ENCODE measurements at regions not wholly inside any gene's neighbourhood (a gene's known extent, or its start where the extent isn't known, plus 50 kb on each side); places are given as distances from the start of the nearest gene placed in this dataset.
A peak's percentile ranks its signal among the peaks of the same experiment; 100 is the strongest.
"Not testable (repeated sequence)": the region's sequence is repeated elsewhere in the genome, so short reads cannot be mapped to it uniquely, and the experiment has no call there.

GRCh38 chr3:145673838-145674237 lies 487.1 kb downstream of the PLOD2 start:
- no peak for DNase-seq

GRCh38 chr3:145678401-145678800 lies 482.6 kb downstream of the PLOD2 start:
- DNase-seq: no peak

- no peak for DNase-seq
Measured at GRCh38 chr3:145681181-145681580, 479.8 kb downstream of the PLOD2 start.

- not testable (repeated sequence) for DNase-seq
Measured at GRCh38 chr3:145687978-145688377, 473.0 kb downstream of the PLOD2 start.

GRCh38 chr3:145692751-145693150 lies 468.2 kb downstream of the PLOD2 start:
- DNase-seq: peak; percentile 2

- DNase-seq: no peak
Measured at GRCh38 chr3:145696011-145696410, 465.0 kb downstream of the PLOD2 start.

GRCh38 chr3:145698250-145698649 lies 462.7 kb downstream of the PLOD2 start:
- no peak for DNase-seq

- no peak for DNase-seq
Measured at GRCh38 chr3:145698749-145699148, 462.2 kb downstream of the PLOD2 start.

- no peak for DNase-seq
Measured at GRCh38 chr3:145704020-145704419, 457.0 kb downstream of the PLOD2 start.

GRCh38 chr3:145709779-145710178 lies 451.2 kb downstream of the PLOD2 start:
- DNase-seq: not testable (repeated sequence)

GRCh38 chr3:145716519-145716918 lies 444.5 kb downstream of the PLOD2 start:
- no peak for DNase-seq

- DNase-seq: no peak
Measured at GRCh38 chr3:145719114-145719513, 441.9 kb downstream of the PLOD2 start.

GRCh38 chr3:145721273-145721805 lies 439.6 kb downstream of the PLOD2 start:
- no peak for DNase-seq

GRCh38 chr3:145721815-145722214 lies 439.2 kb downstream of the PLOD2 start:
- no peak for DNase-seq

GRCh38 chr3:145727476-145727875 lies 433.5 kb downstream of the PLOD2 start:
- DNase-seq: no peak

- no peak for DNase-seq
Measured at GRCh38 chr3:145735631-145736030, 425.4 kb downstream of the PLOD2 start.

GRCh38 chr3:145737952-145738351 lies 423.0 kb downstream of the PLOD2 start:
- no peak for DNase-seq

GRCh38 chr3:145739926-145740325 lies 421.1 kb downstream of the PLOD2 start:
- DNase-seq: no peak

GRCh38 chr3:145750657-145751056 lies 410.3 kb downstream of the PLOD2 start:
- DNase-seq: no peak

GRCh38 chr3:145752576-145752975 lies 408.4 kb downstream of the PLOD2 start:
- no peak for DNase-seq

- DNase-seq: no peak
Measured at GRCh38 chr3:145754605-145755289, 406.2 kb downstream of the PLOD2 start.

- DNase-seq: no peak
Measured at GRCh38 chr3:145760036-145760435, 400.9 kb downstream of the PLOD2 start.

GRCh38 chr3:145767909-145768308 lies 393.1 kb downstream of the PLOD2 start:
- DNase-seq: peak; percentile 21

GRCh38 chr3:145776782-145777408 lies 384.1 kb downstream of the PLOD2 start:
- DNase-seq: peak; percentile 63

GRCh38 chr3:145780301-145780700 lies 380.7 kb downstream of the PLOD2 start:
- DNase-seq: no peak
